GM18499 (cell line): ENCODE measurements at regions not wholly inside any gene's neighbourhood (a gene's known extent, or its start where the extent isn't known, plus 50 kb on each side); places are given as distances from the start of the nearest gene placed in this dataset.
"Not testable (repeated sequence)": the region's sequence is repeated elsewhere in the genome, so short reads cannot be mapped to it uniquely, and the experiment has no call there.

Experiments
- ATAC-seq: cut with Tn5 transposase; IDR thresholded peaks from one replicate; pipeline ENCODE4 v1.9.1; 2021; ENCODE audit warnings: moderate number of reproducible peaks; ENCODE audit not compliant: insufficient read depth, unreplicated experiment

DNA sequence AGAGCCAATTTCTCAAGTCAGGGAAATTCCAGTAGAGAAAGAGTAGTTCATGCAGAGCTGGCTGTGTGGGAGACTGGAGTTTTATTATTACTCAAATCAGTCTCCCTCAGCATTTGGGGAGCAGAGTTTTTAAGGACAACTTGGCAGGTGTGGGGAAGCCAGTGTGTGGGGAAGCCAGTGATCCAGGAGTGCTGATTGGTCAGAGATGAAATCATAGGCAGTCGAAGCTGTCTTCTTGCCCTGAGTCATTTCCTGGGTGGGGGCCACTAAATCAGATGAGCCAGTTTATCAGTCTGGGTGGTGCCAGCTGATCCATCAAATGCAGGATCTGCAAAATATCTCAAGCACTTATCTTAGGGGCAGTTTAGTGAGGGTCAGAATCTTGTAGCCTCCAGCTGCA lies 194.6 kb upstream of the NRG3 start:
- ATAC-seq = no peak

DNA sequence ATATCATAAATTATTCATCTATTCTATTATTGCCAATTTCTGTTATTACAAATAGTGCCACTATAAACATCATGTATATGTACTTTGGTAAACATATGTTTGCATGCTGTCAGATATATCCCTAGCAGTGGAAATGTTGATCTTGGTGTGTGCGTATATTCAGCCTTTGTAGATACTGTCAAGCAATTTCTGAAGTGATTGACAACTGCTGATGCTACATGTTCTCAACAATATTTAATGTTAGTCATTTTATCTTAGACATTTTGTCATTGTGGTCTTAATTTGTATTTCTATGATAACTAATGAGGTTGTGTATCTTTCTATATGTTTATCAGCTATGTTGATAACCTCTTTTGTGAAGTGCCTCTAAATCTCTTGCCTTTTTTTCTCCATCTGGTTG lies 186.5 kb upstream of the NRG3 start:
- ATAC-seq = no peak

DNA sequence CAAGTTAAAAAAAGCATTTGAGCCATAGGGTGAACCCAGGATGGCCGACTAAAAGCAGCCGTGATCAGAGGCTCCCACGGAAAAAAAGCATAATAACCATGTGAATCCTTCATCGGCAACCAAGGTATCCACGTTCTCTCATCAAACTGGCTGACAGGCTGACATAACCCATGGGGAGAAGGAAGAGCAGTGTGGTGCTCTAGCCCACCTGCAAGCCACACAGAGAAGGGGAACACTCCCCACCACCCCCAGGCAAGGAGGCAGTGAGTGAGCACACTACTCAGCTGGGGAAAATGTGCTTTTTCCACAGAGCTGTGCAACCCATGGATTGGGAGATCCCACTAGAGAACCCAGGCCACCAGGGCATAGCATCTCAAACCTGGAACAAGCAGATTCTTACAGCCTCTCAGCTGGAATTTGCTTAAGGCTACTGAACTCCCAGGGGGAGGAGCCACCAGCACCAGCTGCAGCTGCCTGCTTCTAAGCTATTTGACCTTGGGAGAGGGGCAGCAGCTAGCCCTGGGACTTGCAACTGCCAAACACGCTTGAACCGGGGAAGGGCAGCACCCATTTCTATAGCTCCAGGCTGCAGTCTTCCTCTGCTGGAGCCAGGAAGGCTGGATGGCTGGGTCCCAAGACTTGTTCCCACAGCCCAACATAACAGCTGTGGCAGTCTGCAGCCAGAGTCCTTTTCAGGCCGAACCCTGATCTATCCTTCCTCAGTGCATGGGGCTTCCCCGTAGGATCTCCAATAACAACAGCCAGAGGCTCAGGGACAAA lies 178.2 kb upstream of the NRG3 start:
- ATAC-seq = no peak

DNA sequence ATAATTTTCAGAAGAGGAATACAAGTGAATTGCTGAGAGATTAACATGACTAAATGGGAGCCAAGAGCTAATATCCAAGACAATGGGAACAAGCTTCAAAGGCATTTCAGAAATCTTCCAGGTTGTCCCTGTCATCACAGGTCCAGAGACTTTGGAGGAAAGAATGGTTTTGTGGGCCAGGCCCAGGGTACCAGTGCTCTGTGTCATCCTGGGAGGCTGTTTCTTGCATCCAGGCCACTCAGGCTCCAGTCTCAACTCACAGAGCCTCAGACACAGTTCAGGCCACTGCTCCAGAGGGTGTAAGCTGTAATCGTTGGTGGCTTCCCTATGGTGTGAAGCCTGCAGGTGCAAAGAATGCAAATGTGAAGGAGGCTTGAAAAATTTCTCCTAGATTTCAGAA lies 170.4 kb upstream of the NRG3 start:
- ATAC-seq = no peak

DNA sequence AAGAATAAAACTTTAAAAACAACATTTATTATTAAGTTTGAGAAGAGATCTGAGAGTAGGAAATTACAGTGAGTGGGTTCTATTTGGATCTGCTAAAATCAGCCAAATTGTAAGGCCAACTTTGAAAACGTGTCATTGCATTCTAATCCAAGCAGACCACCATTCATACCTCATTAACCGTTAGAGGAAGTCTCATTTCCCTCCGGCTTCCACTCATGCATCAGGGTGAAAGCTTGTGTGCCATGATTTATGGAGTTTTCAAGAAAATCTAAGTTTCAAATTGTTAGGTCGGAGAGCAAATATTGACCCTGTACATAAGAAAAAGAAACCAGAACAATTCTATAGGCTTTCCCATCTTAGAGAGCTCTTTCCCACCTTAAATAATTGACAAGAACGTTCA lies 166.6 kb upstream of the NRG3 start:
- ATAC-seq = no peak

DNA sequence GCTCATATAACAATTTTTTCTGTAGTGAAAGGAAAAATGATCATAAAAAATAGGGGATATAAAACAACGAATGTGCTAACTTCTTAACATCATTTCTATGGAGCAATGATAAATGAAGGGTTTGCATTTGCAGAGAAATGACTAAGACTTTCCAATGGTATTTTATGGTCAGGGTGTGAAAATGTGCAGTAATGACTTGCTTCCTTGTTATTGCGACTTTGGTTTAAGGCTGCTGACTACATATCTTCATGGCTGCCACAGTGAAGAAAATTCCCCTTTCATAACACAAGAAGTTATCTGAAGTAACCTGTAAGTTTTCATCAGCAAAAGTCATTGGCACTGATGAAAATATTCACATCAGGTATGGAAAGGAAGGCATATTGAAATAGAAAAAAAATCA lies 166.1 kb upstream of the NRG3 start:
- ATAC-seq = no peak

DNA sequence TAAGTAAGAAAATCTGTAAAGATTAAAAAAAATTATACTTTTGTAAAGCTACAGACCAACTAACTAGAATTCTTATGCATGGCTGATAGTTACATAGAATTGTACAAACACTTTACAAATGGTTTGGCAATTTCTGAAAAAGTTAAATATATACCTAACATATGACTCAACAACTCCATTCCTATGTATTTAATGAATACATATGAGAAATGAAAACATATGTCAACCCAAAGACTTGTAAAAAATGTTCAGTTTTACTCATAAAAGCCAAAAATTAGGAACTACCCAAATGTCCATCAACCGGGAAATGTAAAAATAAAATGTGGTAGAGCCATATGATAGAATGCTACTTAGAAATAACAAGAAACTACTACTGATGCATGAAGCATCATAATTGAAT lies 152.6 kb upstream of the NRG3 start:
- ATAC-seq = no peak

DNA sequence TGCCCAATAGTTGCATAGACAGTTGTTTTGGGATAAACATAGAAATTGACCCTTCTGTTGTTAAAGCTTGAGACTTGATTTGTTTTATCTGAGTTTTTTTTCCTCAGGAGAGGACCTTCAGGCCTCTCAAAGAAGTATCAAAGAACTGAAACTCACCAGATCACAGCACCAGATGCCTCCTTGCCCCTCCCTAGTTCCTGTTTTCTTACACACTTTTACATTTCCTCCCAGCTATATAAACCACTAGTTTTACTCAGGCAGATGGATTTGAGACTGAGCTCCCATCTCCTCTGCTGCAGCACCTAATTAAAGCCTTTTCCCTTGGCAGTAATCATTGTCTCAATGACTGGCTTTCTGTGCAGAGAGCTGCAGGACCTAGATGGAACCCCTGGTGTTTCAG lies 150.6 kb upstream of the NRG3 start:
- ATAC-seq = no peak

DNA sequence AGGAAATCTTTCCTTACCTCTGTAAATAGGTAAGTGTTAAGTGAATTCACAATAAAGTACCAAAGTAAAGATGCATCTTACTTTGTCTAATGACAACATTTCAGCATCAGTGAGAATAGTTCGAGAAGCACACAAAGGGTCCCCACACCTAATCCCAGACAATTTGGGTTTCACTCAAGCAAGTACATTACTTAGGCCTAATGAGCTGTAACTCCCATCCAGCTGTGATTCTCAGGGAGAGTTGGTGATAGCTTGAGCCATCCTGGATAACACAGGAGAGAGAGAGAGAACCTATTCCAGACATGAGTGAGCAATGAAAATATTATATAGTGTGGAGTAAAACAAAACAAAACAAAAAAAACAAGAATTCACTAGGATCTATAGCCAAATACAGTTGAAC lies 149.1 kb upstream of the NRG3 start:
- no peak for ATAC-seq

DNA sequence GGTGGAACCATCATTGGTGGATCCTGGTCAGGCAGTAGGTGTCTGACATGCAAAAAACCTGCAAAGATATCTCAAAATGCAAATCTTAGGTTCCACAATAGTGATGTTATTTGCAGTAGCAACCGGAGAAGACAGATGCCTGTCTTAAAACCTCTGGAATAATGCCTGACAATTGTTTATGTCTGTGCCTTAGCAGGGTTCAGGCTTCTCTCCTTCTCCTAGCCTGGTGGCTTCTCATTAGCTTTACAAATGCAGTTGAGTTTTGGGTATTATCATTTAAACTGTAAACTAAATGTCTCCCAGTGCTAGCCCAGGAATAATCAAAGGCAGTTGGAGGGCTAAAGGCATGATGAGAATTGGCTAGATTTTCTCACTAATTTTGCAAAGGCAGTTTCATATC lies 146.3 kb upstream of the NRG3 start:
- ATAC-seq = no peak

DNA sequence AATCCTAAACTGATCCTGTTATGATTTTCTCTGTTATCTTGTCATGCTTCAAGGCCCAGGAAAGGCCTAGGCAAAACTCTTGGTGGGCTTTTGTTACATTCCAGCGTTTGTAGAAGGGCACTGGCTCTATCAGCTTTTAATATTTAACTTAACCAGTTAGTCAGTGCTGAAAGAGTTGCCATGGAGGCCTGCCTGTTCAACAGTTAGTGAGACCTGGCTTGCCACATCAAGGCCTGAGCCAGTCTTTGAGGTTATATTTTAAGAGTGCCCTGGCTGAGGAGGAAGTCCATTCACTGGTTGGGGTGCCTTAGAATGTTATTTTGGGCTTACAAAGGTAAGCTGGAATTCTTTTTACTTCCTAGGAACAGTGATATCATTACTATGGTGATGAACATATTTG lies 144.1 kb upstream of the NRG3 start:
- no peak for ATAC-seq

DNA sequence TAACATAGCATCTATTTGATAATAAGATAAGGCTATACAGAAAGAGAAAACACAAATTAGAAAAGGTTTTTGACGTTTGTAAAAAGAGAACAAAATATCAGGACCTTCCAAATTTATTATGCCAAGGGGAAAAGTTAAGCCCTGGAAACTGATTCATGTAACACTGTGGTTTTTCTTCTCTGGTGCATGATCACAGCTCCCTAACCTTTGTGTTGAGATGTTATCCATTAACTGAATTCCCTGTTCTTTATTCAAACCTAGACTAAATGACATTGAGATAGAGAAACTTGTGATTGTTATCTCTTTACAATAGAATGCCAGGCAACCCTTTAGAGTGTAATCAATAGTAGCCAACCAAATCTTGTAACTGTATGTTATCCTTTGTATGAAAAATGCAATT lies 141.5 kb upstream of the NRG3 start:
- no peak for ATAC-seq

DNA sequence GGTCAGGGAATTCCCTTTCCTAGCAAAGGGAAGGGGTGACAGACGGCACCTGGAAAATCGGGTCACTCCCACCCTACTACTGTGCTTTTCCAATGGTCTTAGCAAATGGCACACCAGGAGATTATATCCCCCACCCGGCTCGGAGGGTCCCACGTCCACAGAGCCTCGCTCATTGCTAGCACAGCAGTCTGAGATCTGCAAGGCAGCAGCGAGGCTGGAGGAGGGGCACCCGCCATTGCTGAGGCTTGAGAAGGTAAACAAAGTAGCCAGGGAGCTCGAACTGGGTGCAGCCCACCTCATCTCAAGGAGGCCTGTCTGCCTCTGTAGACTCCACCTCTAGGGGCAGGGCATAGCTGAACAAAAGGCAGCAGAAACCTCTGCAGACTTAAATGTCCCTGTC lies 139.8 kb upstream of the NRG3 start:
- ATAC-seq = not testable (repeated sequence)

DNA sequence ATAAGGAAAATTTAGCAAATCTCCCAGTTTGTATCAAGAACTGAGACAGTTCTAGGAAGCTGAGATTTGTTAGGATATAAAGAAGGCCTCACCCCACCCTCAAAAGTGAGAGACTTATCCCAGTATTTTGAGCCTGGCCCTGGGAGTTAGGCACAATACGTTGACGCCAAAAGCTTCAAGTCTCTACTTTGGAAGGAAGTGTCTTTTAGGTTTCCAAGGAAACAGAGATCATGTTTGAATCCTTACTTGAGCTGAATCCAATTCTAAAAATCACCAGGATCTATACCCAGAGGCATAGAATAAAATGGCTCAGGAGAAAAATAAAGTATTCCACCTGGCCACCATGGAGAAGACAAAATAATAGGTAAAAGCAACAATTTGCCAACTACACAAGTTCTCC lies 115.9 kb upstream of the NRG3 start:
- no peak for ATAC-seq

DNA sequence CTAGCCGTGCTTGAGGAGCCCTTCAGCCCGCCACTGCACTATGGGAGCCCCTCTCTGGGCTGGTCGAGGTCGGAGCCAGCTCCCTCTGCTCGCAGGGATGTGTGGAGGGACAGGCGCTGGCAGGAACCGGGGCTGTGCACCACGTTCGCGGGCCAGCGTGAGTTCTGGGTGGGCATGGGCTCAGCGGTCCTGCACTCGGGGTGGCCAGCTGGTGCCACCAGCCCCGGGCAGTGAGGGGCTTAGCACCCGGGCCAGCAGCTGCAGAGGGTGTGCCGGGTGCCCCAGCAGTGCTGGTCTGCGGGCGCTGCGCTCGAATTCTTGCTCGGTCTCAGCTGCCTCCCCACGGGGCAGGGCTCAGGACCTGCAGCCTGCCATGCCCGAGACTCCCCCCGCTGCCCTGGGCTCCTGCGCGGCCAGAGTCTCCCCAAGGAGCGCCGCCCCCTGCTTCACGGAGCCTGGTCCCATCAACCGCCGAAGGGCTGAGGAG lies 90.8 kb upstream of the NRG3 start:
- ATAC-seq = no peak

DNA sequence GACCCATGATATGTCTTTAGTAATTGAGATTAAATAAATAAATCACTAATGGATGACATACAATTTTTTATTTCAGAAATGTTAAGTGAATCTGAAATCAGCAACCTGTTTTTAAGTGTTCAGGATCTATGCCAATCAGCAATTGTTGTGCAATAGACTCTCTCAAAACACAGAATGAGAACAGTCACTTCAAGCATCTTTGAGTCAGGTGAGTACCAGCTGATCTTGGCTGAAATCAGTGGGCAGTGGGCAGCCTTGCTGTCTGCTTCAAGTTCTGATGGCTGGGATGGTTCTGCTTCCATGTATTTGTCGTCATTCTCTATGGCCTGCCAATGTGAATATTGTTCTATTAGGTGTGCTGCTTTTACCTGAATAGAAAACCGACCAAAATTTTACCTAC lies 82.3 kb upstream of the NRG3 start:
- no peak for ATAC-seq

DNA sequence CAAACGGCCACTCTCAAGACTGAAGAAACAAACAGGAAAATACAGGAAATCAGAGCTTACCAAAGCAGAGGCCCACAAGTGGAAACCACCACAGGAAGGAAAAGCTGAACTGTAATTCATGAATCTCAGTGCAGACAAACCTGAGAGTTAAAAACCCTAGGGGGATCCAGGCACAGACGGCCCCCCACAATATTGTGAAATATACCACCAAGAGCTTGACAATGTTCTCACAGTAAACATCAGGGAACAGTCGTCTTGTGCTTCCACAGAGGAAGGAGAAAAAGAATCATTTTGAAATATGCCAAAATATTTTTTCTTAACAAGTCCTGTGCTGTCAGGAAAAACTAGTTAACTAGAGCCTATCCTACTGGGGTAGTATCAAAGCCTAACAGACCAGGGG lies 68.2 kb upstream of the NRG3 start:
- no peak for ATAC-seq

DNA sequence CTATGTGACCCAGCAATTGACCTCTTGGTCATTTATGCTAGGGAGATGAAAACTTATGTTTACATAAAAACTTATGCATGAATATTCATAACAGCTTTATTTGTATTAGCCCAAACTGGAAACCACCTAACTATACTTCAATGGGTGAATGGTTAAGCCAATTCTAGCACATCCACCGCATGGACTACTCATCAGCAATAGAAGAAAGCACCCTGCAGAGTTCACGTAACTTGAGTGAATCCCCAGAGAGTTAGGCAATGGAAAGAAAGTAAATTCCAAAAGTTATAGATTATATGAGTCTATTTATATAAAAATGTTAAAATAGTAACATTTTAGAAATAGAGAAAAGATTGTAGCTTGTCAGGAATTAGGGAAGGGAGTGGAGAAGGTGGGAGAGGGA lies 60.2 kb upstream of the NRG3 start:
- no peak for ATAC-seq

DNA sequence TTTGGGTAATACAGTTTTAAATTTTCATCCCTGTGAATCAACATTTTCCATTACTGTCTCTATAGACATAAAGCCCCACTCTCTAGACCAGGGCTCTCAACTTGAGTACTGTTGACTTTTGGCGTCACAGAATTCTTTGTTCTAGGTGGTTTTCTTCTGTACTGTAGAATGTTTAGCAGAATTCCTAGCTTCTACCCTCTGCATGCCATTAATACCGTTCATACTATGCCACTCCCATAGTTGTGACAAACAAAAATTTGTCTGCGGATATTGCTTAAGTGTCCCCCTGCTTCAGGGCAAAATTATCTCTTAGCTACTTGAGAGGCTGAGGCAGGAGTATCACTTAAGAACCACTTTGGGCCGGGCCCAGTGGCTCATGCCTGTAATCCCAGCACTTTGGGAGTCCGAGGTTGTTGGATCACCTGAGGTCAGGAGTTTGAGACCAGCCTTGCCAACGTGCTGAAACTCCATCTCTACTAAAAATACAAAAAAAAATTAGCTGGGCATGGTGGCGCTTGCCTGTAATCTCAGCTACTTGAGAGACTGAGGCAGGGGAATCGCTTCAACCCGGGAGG lies 57.3 kb upstream of the NRG3 start:
- ATAC-seq = no peak

DNA sequence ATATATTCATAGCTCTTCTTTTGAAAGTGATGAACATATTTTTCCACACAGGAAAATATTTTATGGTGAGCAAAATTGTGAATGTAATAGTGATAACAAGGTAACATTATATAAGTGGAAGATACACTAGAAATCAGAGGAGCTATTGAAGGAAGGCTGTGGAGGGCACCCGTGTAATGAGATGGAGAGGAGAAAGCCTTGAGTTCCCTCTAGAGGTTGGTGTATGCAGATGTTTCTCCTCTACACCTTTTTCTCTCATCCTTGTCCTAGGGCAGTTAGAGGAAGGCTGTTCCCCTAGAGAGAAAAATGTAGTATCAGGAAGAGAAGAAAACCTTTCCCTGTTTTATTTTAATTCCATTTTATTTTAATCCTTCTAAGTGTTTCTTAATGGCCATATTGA lies 54.6 kb upstream of the NRG3 start:
- ATAC-seq = no peak
